ENCODE measurements at regions not wholly inside any gene's neighbourhood (a gene's known extent, or its start where the extent isn't known, plus 50 kb on each side); places are given as distances from the start of the nearest gene placed in this dataset.

DNA sequence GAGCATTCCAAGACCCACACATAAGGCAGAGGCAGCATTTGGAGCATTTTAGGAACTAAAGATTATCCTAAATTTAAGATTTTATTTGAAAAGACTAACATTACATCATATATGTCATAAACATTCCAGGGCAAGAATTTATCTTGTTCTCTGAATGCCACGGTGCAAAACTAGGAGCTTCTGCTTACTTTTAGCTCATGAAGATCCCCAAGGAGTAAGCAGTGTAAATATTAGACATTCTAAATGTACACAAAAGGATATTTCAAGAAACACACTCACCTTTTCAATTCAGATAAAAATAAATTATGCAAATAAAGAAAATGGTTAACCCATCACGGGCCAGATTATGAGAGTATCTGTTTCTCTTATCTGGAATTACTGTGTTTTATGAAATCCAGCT lies 101.7 kb upstream of the ETAA1 start:
- Histone ChIP-seq H3K27ac (ENCODE audit: low read depth in 2 of 2, low read length in 2 of 2) (no peak overlapping the region), H3K36me3 (ENCODE audit: control insufficient read depth in 2 of 2, insufficient read depth in 2 of 2, low read length in 2 of 2) (no peaks in the 10 kb centered on the region), H3K4me1 (ENCODE audit: control insufficient read depth in 2 of 2, insufficient read depth in 2 of 2, low read length in 2 of 2) (no peaks in the 10 kb centered on the region), H3K9ac (ENCODE audit: low read depth in 1 of 2, low read length in 2 of 2) (no peak overlapping the region), H3K4me3 (ENCODE audit: low read length in 2 of 2) (no peak overlapping the region), H3K27me3 (ENCODE audit: control insufficient read depth in 2 of 2, insufficient read depth in 2 of 2, low read length in 2 of 2) (no peaks in the 10 kb centered on the region), H3K9me3 (ENCODE audit: control insufficient read depth in 2 of 2, low read length in 2 of 2) (no peaks in the 10 kb centered on the region)

DNA sequence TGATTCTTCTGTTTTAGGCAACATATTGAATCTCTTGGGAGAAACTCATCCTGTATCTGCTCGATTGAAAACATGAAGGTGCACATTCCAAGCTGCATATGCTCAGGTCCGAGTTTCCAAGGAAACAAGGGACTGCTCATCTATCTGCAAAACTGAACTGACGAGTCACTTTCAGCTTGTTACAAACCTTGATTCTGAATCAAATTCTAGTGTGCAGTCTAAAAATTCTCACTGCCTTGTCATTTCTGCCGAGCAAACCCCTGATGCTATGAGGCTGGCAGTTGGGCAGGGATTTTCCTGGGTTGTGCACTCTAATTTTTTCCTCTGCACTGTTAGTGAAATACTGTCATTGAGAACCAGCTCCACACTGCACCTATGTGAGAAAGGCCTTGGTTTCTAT lies 101.3 kb upstream of the ETAA1 start:
- Histone ChIP-seq H3K27me3 (ENCODE audit: control insufficient read depth in 2 of 2, insufficient read depth in 2 of 2, low read length in 2 of 2) (no peaks in the 10 kb centered on the region), H3K9me3 (ENCODE audit: control insufficient read depth in 2 of 2, low read length in 2 of 2) (no peaks in the 10 kb centered on the region), H3K36me3 (ENCODE audit: control insufficient read depth in 2 of 2, insufficient read depth in 2 of 2, low read length in 2 of 2) (no peaks in the 10 kb centered on the region), H3K4me1 (ENCODE audit: control insufficient read depth in 2 of 2, insufficient read depth in 2 of 2, low read length in 2 of 2) (no peaks in the 10 kb centered on the region), H3K27ac (ENCODE audit: low read depth in 2 of 2, low read length in 2 of 2) (no peak overlapping the region), H3K9ac (ENCODE audit: low read depth in 1 of 2, low read length in 2 of 2) (no peak overlapping the region), H3K4me3 (ENCODE audit: low read length in 2 of 2) (no peak overlapping the region)

DNA sequence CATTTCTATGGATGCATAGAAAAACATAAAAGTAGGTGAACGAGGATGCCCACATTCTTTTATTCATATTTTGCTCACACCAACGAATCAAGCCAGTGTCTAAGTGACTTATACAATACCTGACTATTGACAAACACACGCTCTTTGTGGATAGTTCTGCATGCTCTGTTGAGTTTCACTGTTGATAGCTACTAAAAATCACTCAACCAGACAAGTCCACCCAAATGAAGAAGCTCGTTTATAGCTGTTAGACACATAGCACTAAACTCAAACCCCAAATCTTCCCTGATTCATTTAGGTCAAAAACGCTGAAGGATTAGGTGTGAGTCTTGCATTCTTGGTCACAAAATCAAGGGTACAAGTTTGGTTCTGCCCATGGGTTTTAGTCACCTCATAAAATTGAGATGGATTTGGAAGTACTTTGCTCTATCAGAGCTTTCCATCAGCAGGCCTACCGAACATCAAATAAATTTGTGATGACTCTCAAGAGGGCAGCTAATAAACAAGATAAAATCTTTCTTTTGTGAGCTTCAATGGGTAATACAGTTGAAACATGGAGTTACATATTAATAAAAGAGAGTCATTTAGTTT lies 92.7 kb upstream of the ETAA1 start:
- no peaks in the 10 kb centered on the region for H3K36me3 ChIP-seq (ENCODE audit: control insufficient read depth in 2 of 2, insufficient read depth in 2 of 2, low read length in 2 of 2)
- H3K4me1 ChIP-seq (ENCODE audit: control insufficient read depth in 2 of 2, insufficient read depth in 2 of 2, low read length in 2 of 2): no peaks in the 10 kb centered on the region
- no peak overlapping the region for H3K4me3 ChIP-seq (ENCODE audit: low read length in 2 of 2)
- no peaks in the 10 kb centered on the region for H3K9me3 ChIP-seq (ENCODE audit: control insufficient read depth in 2 of 2, low read length in 2 of 2)
- no peak overlapping the region for H3K27ac ChIP-seq (ENCODE audit: low read depth in 2 of 2, low read length in 2 of 2)
- H3K27me3 ChIP-seq (ENCODE audit: control insufficient read depth in 2 of 2, insufficient read depth in 2 of 2, low read length in 2 of 2): no peaks in the 10 kb centered on the region
- H3K9ac ChIP-seq (ENCODE audit: low read depth in 1 of 2, low read length in 2 of 2): no peak overlapping the region

- Histone ChIP-seq H3K9ac (ENCODE audit: low read depth in 1 of 2, low read length in 2 of 2) (no peak overlapping the region), H3K4me1 (ENCODE audit: control insufficient read depth in 2 of 2, insufficient read depth in 2 of 2, low read length in 2 of 2) (no peaks in the 10 kb centered on the region), H3K9me3 (ENCODE audit: control insufficient read depth in 2 of 2, low read length in 2 of 2) (no peaks in the 10 kb centered on the region), H3K4me3 (ENCODE audit: low read length in 2 of 2) (no peak overlapping the region), H3K27ac (ENCODE audit: low read depth in 2 of 2, low read length in 2 of 2) (no peak overlapping the region), H3K36me3 (ENCODE audit: control insufficient read depth in 2 of 2, insufficient read depth in 2 of 2, low read length in 2 of 2) (no peaks in the 10 kb centered on the region), H3K27me3 (ENCODE audit: control insufficient read depth in 2 of 2, insufficient read depth in 2 of 2, low read length in 2 of 2) (no peaks in the 10 kb centered on the region)
These were observed 87.9 kb upstream of the ETAA1 start for GRCh38 chr2:67309281-67309680.

GRCh38 chr2:67311536-67311935 lies 85.6 kb upstream of the ETAA1 start:
- H3K27me3 ChIP-seq (ENCODE audit: control insufficient read depth in 2 of 2, insufficient read depth in 2 of 2, low read length in 2 of 2): no peaks in the 10 kb centered on the region
- no peaks in the 10 kb centered on the region for H3K4me1 ChIP-seq (ENCODE audit: control insufficient read depth in 2 of 2, insufficient read depth in 2 of 2, low read length in 2 of 2)
- H3K4me3 ChIP-seq (ENCODE audit: low read length in 2 of 2): no peak overlapping the region
- no peaks in the 10 kb centered on the region for H3K36me3 ChIP-seq (ENCODE audit: control insufficient read depth in 2 of 2, insufficient read depth in 2 of 2, low read length in 2 of 2)
- no peaks in the 10 kb centered on the region for H3K9me3 ChIP-seq (ENCODE audit: control insufficient read depth in 2 of 2, low read length in 2 of 2)
- no peak overlapping the region for H3K9ac ChIP-seq (ENCODE audit: low read depth in 1 of 2, low read length in 2 of 2)
- H3K27ac ChIP-seq (ENCODE audit: low read depth in 2 of 2, low read length in 2 of 2): no peak overlapping the region

DNA sequence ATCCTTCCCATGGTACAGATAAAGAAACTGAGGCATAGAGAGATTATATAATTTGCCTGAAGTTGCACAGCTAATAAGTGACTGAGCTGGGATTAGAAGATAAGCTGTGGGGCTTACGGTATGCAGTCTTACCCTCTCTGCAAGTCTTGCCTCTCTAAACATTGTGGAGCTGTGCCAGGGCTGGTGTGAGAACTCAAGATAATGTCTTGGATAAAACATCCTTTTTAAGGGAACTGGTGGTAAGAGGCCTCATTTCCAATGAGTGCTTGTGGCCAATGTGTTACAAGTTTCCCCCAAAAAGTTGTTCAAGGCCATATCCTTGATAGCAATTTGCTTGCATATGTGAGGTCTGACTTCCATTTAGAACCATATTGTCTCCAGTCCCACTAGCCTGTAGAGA lies 84.3 kb upstream of the ETAA1 start:
- no peaks in the 10 kb centered on the region for H3K27me3 ChIP-seq (ENCODE audit: control insufficient read depth in 2 of 2, insufficient read depth in 2 of 2, low read length in 2 of 2)
- H3K9ac ChIP-seq (ENCODE audit: low read depth in 1 of 2, low read length in 2 of 2): no peak overlapping the region
- H3K9me3 ChIP-seq (ENCODE audit: control insufficient read depth in 2 of 2, low read length in 2 of 2): no peaks in the 10 kb centered on the region
- H3K36me3 ChIP-seq (ENCODE audit: control insufficient read depth in 2 of 2, insufficient read depth in 2 of 2, low read length in 2 of 2): no peaks in the 10 kb centered on the region
- H3K4me3 ChIP-seq (ENCODE audit: low read length in 2 of 2): no peak overlapping the region
- peaks cover 0 to 6% of the 10 kb centered on the region in 2 donors for H3K4me1 ChIP-seq (ENCODE audit: control insufficient read depth in 2 of 2, insufficient read depth in 2 of 2, low read length in 2 of 2)
- H3K27ac ChIP-seq (ENCODE audit: low read depth in 2 of 2, low read length in 2 of 2): no peak overlapping the region

DNA sequence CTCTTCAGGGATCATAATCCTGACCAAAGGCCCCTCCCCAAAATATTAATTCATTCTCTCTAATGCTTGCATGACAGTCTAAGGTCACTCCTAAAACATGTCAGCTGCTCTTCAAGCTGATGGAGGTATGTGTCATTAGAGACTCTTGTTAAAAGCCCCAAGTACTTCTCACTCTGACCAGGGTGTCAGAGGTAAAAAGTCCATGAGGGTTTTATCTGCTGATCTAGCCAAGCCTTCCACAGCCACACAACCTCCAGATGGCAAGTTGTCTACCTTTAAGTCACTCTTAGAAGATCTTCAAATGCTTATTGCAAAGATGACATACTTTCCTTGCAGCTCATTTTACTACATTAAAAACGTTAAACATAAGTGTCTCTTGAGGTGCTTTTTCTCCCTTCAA lies 83.6 kb upstream of the ETAA1 start:
- Histone ChIP-seq H3K27me3 (ENCODE audit: control insufficient read depth in 2 of 2, insufficient read depth in 2 of 2, low read length in 2 of 2) (no peaks in the 10 kb centered on the region), H3K9me3 (ENCODE audit: control insufficient read depth in 2 of 2, low read length in 2 of 2) (no peaks in the 10 kb centered on the region), H3K27ac (ENCODE audit: low read depth in 2 of 2, low read length in 2 of 2) (no peak overlapping the region), H3K4me3 (ENCODE audit: low read length in 2 of 2) (no peak overlapping the region), H3K36me3 (ENCODE audit: control insufficient read depth in 2 of 2, insufficient read depth in 2 of 2, low read length in 2 of 2) (no peaks in the 10 kb centered on the region), H3K9ac (ENCODE audit: low read depth in 1 of 2, low read length in 2 of 2) (no peak overlapping the region), H3K4me1 (ENCODE audit: control insufficient read depth in 2 of 2, insufficient read depth in 2 of 2, low read length in 2 of 2) (peaks cover 0 to 6% of the 10 kb centered on the region in 2 donors)

DNA sequence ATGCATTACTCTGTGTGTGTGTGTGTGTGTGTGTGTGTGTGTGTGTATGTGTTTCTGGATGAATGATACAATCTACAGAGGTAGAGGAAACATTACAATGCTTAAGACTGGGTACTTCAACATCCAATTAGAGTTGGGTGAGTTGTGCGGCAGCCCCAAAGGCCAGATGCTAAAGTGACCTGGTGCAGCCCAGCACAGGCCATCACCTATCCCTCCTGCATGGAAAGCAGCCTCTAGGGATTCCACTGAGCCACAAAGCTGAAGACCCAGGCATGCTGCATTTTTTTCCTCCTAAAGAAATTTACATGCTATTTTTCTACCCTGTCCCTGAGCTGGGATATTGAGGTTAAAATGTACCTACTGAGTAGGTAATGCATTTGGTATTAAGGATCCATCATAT lies 79.1 kb upstream of the ETAA1 start:
- H3K27me3 ChIP-seq (ENCODE audit: control insufficient read depth in 2 of 2, insufficient read depth in 2 of 2, low read length in 2 of 2): no peaks in the 10 kb centered on the region
- no peaks in the 10 kb centered on the region for H3K9me3 ChIP-seq (ENCODE audit: control insufficient read depth in 2 of 2, low read length in 2 of 2)
- peaks cover 0 to 8% of the 10 kb centered on the region in 2 donors for H3K4me1 ChIP-seq (ENCODE audit: control insufficient read depth in 2 of 2, insufficient read depth in 2 of 2, low read length in 2 of 2)
- no peak overlapping the region for H3K9ac ChIP-seq (ENCODE audit: low read depth in 1 of 2, low read length in 2 of 2)
- H3K4me3 ChIP-seq (ENCODE audit: low read length in 2 of 2): no peak overlapping the region
- no peaks in the 10 kb centered on the region for H3K36me3 ChIP-seq (ENCODE audit: control insufficient read depth in 2 of 2, insufficient read depth in 2 of 2, low read length in 2 of 2)
- H3K27ac ChIP-seq (ENCODE audit: low read depth in 2 of 2, low read length in 2 of 2): no peak overlapping the region

DNA sequence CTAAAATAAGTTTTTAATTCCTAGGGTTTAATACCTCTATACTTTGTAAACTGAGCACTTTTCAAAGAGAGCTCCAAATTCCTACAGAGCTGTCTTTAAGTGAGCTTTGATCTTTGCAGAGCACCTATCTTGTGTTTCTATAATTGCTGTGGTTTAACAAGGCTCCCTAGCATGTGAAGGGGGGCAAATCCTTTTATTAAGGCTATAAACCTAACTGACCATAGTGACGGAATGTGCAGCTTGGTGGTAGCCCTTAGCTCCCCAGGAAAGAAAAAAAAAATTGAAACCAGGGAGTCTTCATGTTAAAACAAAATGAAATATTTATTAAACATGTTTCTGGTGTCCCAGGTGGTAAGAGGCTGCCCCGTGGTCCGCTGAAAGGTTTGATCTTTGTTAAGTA lies 78.6 kb upstream of the ETAA1 start:
- no peak overlapping the region for H3K4me3 ChIP-seq (ENCODE audit: low read length in 2 of 2)
- no peaks in the 10 kb centered on the region for H3K27me3 ChIP-seq (ENCODE audit: control insufficient read depth in 2 of 2, insufficient read depth in 2 of 2, low read length in 2 of 2)
- no peaks in the 10 kb centered on the region for H3K9me3 ChIP-seq (ENCODE audit: control insufficient read depth in 2 of 2, low read length in 2 of 2)
- no peak overlapping the region for H3K9ac ChIP-seq (ENCODE audit: low read depth in 1 of 2, low read length in 2 of 2)
- H3K4me1 ChIP-seq (ENCODE audit: control insufficient read depth in 2 of 2, insufficient read depth in 2 of 2, low read length in 2 of 2): peaks cover 0 to 8% of the 10 kb centered on the region in 2 donors
- no peak overlapping the region for H3K27ac ChIP-seq (ENCODE audit: low read depth in 2 of 2, low read length in 2 of 2)
- no peaks in the 10 kb centered on the region for H3K36me3 ChIP-seq (ENCODE audit: control insufficient read depth in 2 of 2, insufficient read depth in 2 of 2, low read length in 2 of 2)

DNA sequence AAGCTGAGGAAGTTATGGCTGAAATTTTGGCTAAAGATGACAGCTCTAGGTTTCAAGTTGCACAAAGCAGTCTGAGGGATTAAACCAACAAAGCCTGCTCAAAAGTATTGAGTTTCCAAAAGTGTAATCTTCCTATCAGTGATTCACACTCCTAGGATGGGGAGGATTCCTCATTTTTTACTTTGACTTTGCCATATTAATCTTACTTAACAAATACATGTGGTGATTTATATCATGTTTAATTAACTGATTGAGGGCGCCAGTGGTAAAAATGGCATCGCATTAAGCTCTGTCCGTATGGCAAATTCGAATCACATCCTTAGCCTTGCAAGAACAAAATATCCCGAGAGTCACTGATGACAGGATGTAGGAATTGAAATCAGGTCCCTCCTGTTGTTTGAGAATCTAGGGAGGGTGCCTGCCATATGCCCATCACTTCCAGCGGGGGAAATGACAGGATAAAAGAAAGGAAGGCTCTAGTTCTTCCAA lies 78.1 kb upstream of the ETAA1 start:
- Histone ChIP-seq H3K36me3 (ENCODE audit: control insufficient read depth in 2 of 2, insufficient read depth in 2 of 2, low read length in 2 of 2) (no peaks in the 10 kb centered on the region), H3K27ac (ENCODE audit: low read depth in 2 of 2, low read length in 2 of 2) (no peak overlapping the region), H3K4me1 (ENCODE audit: control insufficient read depth in 2 of 2, insufficient read depth in 2 of 2, low read length in 2 of 2) (peaks cover 0 to 8% of the 10 kb centered on the region in 2 donors), H3K9ac (ENCODE audit: low read depth in 1 of 2, low read length in 2 of 2) (no peak overlapping the region), H3K4me3 (ENCODE audit: low read length in 2 of 2) (no peak overlapping the region), H3K27me3 (ENCODE audit: control insufficient read depth in 2 of 2, insufficient read depth in 2 of 2, low read length in 2 of 2) (no peaks in the 10 kb centered on the region), H3K9me3 (ENCODE audit: control insufficient read depth in 2 of 2, low read length in 2 of 2) (no peaks in the 10 kb centered on the region)

All from mucosa of rectum (tissue), 2 donors.